Subcutaneous abdominal adipose tissue (tissue), 5 donors: ENCODE measurements at regions not wholly inside any gene's neighbourhood (a gene's known extent, or its start where the extent isn't known, plus 50 kb on each side); places are given as distances from the start of the nearest gene placed in this dataset.
"Not testable (repeated sequence)": the region's sequence is repeated elsewhere in the genome, so short reads cannot be mapped to it uniquely, and the experiment has no call there.

Source experiments
- H3K27ac ChIP-seq: one replicate; pipeline ENCODE4 v1.7.0; 2013; ENCODE audit warnings: low read depth, mild to moderate bottlenecking, inconsistent platforms, low read length, moderate library complexity
- H3K27me3 ChIP-seq, 5 donors: one replicate each; pipeline ENCODE4 v1.7.0; 2013; ENCODE audit warnings: low read length in 5 of 5, inconsistent platforms in 1 of 5; ENCODE audit not compliant: control insufficient read depth in 5 of 5, insufficient read depth in 4 of 5
- H3K36me3 ChIP-seq, 5 donors: one replicate each; pipeline ENCODE4 v1.7.0; 2013; ENCODE audit warnings: low read length in 5 of 5; ENCODE audit not compliant: control insufficient read depth in 5 of 5, insufficient read depth in 5 of 5
- H3K4me1 ChIP-seq, 5 donors: one replicate each; pipeline ENCODE4 v1.7.0; 2013; ENCODE audit warnings: low read length in 5 of 5, mild to moderate bottlenecking in 3 of 5, moderate library complexity in 1 of 5; ENCODE audit not compliant: control insufficient read depth in 5 of 5, insufficient read depth in 5 of 5
- H3K4me3 ChIP-seq, 5 donors: one replicate each; pipeline ENCODE4 v1.7.0; 2013; ENCODE audit warnings: low read length in 5 of 5, low read depth in 1 of 5
- H3K9ac ChIP-seq, 5 donors: one replicate each; pipeline ENCODE4 v1.7.0; 2013; ENCODE audit warnings: low read length in 5 of 5, mild to moderate bottlenecking in 4 of 5, moderate library complexity in 3 of 5
- H3K9me3 ChIP-seq, 5 donors: one replicate each; pipeline ENCODE4 v1.7.0; 2013; ENCODE audit warnings: low read length in 5 of 5; ENCODE audit not compliant: control insufficient read depth in 5 of 5
- donor health status: healthy.
- donor health status: healthy.
- donor health status: healthy.
- donor health status: healthy.
- donor health status: healthy.

DNA sequence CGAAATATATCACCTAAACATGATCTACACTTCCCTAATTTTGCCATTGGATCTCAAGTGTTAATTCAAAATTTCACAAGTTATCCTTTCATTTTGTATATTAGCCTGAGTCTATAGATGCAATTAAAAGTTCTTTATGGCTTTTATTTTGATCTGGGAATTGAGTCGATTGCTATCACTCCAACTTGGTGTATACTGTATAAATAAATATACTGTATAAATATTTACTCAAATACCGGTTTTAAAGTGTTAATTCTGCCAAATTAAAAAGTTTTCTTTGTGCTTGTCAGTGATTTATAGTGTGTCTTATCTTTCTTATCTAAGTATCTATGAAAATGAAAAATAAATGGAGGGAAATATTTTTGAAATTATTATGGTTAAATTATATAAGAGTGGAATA, 683.7 kb upstream of the LRRN3 start:
- no peaks in the 10 kb centered on the region for H3K36me3 ChIP-seq
- no peak overlapping the region for H3K4me3 ChIP-seq
- H3K27me3 ChIP-seq = no peaks in the 10 kb centered on the region
- H3K9ac ChIP-seq = no peak overlapping the region
- H3K27ac ChIP-seq = no peak overlapping the region
- no peaks in the 10 kb centered on the region for H3K9me3 ChIP-seq
- no peaks in the 10 kb centered on the region for H3K4me1 ChIP-seq

DNA sequence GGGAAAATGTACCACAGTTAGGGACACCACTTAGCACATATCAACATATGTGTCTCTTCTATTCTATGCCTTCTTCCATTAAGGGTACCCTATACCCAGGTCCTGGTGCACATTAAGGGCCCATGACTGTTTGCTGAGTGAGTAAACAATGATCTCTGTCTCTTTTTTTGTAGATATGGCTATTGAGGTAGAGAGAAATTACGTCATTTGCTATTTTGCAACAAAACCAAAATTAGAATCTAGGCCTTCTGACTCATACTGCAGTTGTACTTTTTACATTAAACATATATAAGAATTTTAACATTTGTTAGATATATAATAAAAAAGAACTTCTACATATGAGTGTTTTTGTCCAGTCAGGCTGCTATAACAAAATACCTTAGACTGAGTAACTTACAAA, 683.2 kb upstream of the LRRN3 start:
- H3K9ac ChIP-seq = no peak overlapping the region
- no peaks in the 10 kb centered on the region for H3K9me3 ChIP-seq
- no peaks in the 10 kb centered on the region for H3K27me3 ChIP-seq
- H3K36me3 ChIP-seq = no peaks in the 10 kb centered on the region
- no peak overlapping the region for H3K4me3 ChIP-seq
- no peaks in the 10 kb centered on the region for H3K4me1 ChIP-seq
- H3K27ac ChIP-seq = no peak overlapping the region

DNA sequence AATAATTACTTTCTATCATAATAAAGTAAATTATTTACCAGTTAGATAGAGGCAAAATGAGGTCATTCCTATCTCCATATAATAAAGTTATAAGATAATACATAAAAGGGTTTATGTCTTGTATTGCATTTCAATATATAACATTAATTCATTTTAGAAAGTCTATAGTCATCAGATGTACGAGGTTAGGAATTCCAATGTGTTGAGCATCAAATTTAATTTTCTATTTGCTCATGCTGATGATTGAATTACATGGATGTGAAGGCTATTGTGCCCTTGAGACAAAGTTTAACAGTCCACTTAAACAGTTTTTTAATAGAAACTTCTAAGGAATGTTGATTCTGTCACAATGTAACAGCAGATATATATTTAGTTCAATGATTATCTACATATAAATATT, 678.3 kb upstream of the LRRN3 start:
- no peak overlapping the region for H3K27ac ChIP-seq
- H3K9ac ChIP-seq = no peak overlapping the region
- no peaks in the 10 kb centered on the region for H3K27me3 ChIP-seq
- no peak overlapping the region for H3K4me3 ChIP-seq
- H3K9me3 ChIP-seq = no peaks in the 10 kb centered on the region
- H3K4me1 ChIP-seq = no peaks in the 10 kb centered on the region
- H3K36me3 ChIP-seq = no peaks in the 10 kb centered on the region

DNA sequence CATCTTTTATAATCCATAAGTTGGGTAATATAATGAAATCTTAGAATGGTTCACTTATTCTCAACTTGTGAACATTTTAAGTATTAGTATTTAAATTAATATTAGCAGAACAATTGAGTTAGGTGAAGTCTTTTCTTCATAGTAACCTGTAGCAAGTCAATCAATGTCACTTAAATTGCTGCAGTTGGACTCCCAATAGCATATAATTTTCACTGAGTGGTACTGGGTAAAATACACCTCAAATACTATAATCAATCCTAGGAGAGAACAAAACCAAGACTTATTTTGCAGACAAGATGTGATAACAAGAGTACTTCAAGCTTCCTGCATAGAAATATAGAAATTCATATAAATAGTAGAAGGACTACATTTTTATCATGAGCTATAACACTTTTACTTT, 677.9 kb upstream of the LRRN3 start:
- no peaks in the 10 kb centered on the region for H3K9me3 ChIP-seq
- H3K27me3 ChIP-seq = no peaks in the 10 kb centered on the region
- H3K9ac ChIP-seq = no peak overlapping the region
- H3K4me1 ChIP-seq = no peaks in the 10 kb centered on the region
- H3K36me3 ChIP-seq = no peaks in the 10 kb centered on the region
- H3K4me3 ChIP-seq = no peak overlapping the region
- H3K27ac ChIP-seq = no peak overlapping the region

DNA sequence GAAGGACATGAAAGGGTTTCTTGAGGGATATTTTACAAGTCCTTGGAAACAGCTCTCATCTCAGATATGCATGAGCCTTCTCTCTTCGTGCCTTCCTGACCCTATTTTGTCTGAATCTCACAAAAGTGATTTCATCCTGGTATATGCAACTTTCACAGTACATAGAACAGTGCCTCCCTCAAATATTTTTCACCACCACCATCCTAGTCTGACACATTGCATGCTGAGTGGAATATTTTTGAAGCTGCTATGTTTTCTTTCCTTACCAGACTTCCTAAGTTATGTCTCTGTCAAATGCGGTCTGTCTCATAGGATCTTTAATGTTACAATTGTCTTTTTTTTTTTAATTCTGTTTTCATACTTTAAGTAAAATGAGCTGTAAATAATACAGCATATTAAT, 673.3 kb upstream of the LRRN3 start:
- Histone ChIP-seq H3K27me3 (no peaks in the 10 kb centered on the region), H3K9ac (no peak overlapping the region), H3K27ac (no peak overlapping the region), H3K36me3 (no peaks in the 10 kb centered on the region), H3K4me1 (peaks cover 0 to 5% (median 0%) of the 10 kb centered on the region in 5 donors), H3K4me3 (no peak overlapping the region), H3K9me3 (no peaks in the 10 kb centered on the region)

DNA sequence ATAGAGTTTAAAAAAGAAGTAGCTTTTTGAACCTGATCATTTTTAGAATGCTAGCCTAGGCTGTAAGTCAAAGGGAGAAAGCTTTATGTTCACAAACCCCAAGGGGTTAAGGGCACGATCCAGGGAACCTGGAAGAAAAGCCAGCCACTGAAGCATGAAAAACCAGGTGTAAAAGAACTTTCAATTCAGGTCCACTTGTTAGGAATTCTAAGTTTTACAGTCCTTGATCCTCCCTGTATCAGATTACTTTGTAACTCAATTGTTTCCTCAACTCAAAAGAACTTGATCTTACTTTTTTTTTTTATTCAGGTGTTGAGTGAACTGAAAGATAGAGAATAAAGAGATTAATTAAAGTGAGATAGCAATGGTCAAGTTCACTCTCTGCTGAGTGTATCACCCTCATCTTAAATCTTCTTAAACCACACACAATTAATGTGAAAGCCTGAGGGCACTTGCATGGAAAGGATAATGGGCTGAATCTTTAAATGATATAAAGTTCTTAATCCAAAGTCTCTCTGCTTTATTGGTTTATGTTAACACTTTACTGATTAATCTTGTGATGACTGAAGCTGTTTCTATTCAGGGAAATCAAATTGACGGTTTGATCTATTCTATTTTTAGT, 672.2 kb upstream of the LRRN3 start:
- H3K9me3 ChIP-seq = no peaks in the 10 kb centered on the region

DNA sequence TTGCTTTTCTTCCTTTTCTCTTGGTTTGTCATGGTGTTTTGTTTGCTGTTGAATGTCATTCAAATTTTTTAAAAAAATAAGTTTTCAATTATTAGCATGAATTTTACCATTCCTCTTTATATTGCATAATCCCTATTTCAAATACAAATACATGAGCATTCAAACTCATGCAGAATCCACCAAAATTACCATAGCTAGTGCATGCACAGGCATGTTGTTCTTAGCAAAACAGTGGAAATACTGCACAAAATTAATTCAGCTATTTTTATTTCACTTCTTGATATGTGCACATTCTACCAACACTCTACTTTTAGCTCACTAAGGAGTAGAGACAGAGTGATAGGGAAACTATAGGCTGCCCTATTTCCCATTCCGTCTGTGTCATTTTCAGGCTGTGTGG, 670.1 kb upstream of the LRRN3 start:
- Histone ChIP-seq H3K4me3 (no peak overlapping the region), H3K36me3 (no peaks in the 10 kb centered on the region), H3K4me1 (peaks cover 0 to 5% (median 0%) of the 10 kb centered on the region in 5 donors), H3K27me3 (no peaks in the 10 kb centered on the region), H3K9me3 (no peaks in the 10 kb centered on the region), H3K27ac (no peak overlapping the region), H3K9ac (no peak overlapping the region)

More for the DNA sequence above, 672.2 kb upstream of the LRRN3 start:
- H3K36me3 ChIP-seq = no peaks in the 10 kb centered on the region
- H3K4me1 ChIP-seq = peaks cover 0 to 5% (median 0%) of the 10 kb centered on the region in 5 donors
- H3K9ac ChIP-seq = no peak overlapping the region
- H3K27me3 ChIP-seq = no peaks in the 10 kb centered on the region
- no peak overlapping the region for H3K27ac ChIP-seq
- no peak overlapping the region for H3K4me3 ChIP-seq

DNA sequence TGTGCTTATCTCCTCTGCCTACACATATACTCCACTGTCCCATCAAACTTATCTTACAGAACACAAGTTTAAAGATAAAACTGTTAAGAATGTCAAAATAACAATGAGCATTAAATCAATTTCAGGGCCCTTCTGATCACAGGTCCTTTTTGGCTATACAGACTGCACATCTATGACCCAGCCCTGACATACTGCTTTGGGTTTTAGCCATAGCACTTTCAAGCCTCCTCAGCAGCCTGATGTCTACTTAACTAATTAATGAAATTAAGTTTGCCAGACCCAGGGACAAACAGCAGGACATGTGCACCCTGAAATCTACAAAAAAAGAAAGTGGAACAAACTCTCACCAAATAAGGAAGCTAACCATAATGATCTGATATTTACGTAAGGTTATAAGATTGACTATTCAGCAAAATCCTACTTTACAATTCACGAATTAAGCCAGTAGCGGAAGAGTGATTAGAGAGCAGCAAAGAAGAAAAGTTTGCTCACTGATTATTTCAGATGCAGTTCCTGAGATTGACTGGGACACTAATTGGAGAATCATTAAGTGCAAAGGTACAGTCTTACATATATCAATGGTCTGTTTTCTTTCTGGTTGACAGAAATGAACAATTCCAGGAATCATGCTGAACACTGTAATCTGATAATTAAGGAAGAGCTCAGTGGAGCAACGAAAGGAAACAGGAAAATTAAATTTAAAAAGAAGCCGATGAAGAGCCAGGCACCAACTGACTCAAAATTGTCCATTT, 669.3 kb upstream of the LRRN3 start:
- Histone ChIP-seq H3K9me3 (no peaks in the 10 kb centered on the region), H3K4me3 (no peak overlapping the region), H3K27me3 (no peaks in the 10 kb centered on the region), H3K4me1 (peaks cover 0 to 5% (median 0%) of the 10 kb centered on the region in 5 donors), H3K27ac (no peak overlapping the region), H3K9ac (no peak overlapping the region), H3K36me3 (no peaks in the 10 kb centered on the region)

DNA sequence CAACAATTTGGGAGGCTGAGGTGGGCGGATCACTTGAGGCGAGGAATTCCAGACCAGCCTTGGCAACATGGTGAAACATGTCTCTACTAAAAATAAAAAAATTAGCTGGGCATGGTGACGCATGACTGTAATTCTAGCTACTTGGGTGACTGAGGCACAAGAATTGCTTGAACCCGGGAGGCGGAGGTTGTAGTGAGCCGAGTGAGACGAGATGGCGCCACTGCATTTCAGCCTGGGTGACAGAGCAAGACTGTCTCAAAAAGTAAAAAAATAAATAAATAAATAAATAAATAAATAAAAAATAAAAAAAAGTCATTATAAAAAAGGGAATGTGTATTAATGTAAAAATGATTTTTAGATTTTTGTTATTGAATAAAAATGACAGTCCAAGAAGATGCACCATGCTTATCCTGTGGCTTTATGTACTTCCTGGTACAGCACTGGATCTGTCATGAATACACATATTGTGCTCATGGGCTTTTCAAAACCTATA, 658.8 kb upstream of the LRRN3 start:
- Histone ChIP-seq H3K9ac (no peak overlapping the region), H3K27me3 (no peaks in the 10 kb centered on the region), H3K9me3 (peaks cover 0 to 3% (median 0%) of the 10 kb centered on the region in 5 donors), H3K4me3 (no peak overlapping the region), H3K36me3 (no peaks in the 10 kb centered on the region), H3K4me1 (no peaks in the 10 kb centered on the region), H3K27ac (no peak overlapping the region)

DNA sequence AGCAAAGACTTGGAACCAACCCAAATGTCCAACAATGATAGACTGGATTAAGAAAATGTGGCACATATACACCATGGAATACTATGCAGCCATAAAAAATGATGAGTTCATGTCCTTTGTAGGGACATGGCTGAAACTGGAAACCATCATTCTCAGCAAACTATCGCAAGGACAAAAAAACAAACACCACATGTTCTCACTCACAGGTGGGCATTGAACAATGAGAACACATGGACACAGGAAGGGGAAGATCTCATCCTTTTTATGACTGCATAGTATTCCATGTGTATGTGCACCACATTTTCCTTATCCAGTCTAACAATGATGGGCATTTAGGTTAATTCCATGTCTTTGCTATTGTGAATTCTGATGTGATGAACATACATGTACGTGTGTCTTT, 652.0 kb upstream of the LRRN3 start:
- not testable (repeated sequence) for H3K27me3 ChIP-seq, H3K36me3 ChIP-seq, H3K4me3 ChIP-seq, H3K9me3 ChIP-seq, H3K27ac ChIP-seq, H3K4me1 ChIP-seq, H3K9ac ChIP-seq
